PC-3 (cell line): ENCODE measurements at regions not wholly inside any gene's neighbourhood (a gene's known extent, or its start where the extent isn't known, plus 50 kb on each side); places are given as distances from the start of the nearest gene placed in this dataset.

Source experiments
- ATAC-seq: fragments of 200-7000 bp; cut with Tn5 transposase; 2 replicates; pipeline ENCODE4 v1.9.1; 2020; ENCODE audit warnings: mild to moderate bottlenecking, moderate library complexity
- BruUV-seq: library from RNA; stranded (reverse); fragments of 400-500 nt; replicated peaks from 2 replicates; lab custom pipeline; 2021; lab: Mats Ljungman, UMichigan
- CTCF ChIA-PET: fragments of 300-600 bp; sonication (Branson Sonifier 250); formaldehyde crosslinking; loops from one replicate; lab custom pipeline; 2022; ENCODE audit warnings: antibody characterized with exemption; lab: Charles Lee
- POLR2A ChIA-PET: fragments of 300-600 bp; sonication (Branson Sonifier 250); formaldehyde crosslinking; loops from one replicate; lab custom pipeline; 2022; ENCODE audit warnings: antibody characterized with exemption; ENCODE audit not compliant: unreplicated experiment; lab: Charles Lee
- DNase-seq: peaks from one replicate; pipeline ENCODE4 v3.0.0-alpha.2; 2015
- H2AFZ ChIP-seq: fragments of 300-600 bp; sonication (generic); 2 replicates; pipeline ENCODE4 v1.6.0; 2016; ENCODE audit warnings: antibody characterized with exemption, low read length
- H3F3A ChIP-seq: fragments of 300-600 bp; sonication (generic); one replicate; pipeline ENCODE4 v1.6.0; 2017; ENCODE audit warnings: antibody characterized with exemption, low read length, control low read depth, mild to moderate bottlenecking; ENCODE audit not compliant: unreplicated experiment
- H3K27ac ChIP-seq: fragments of 300-600 bp; sonication (generic); 2 replicates; pipeline ENCODE4 v1.5.1; 2016; ENCODE audit warnings: mild to moderate bottlenecking, low read length
- H3K27me3 ChIP-seq: fragments of 300-600 bp; sonication (generic); 2 replicates; pipeline ENCODE4 v1.6.1; 2016; ENCODE audit warnings: low read length, mixed read lengths
- H3K36me3 ChIP-seq: fragments of 300-600 bp; sonication (generic); 2 replicates; pipeline ENCODE4 v1.6.1; 2016; ENCODE audit warnings: low read depth, mixed run types, low read length, mixed read lengths
- H3K4me1 ChIP-seq: fragments of 300-600 bp; sonication (generic); 2 replicates; pipeline ENCODE4 v1.5.1; 2016; ENCODE audit warnings: low read length; ENCODE audit not compliant: insufficient read depth
- H3K4me2 ChIP-seq: fragments of 300-600 bp; sonication (generic); 2 replicates; pipeline ENCODE4 v1.6.0; 2016; ENCODE audit warnings: low read length
- H3K4me3 ChIP-seq: fragments of 300-600 bp; sonication (generic); 2 replicates; pipeline ENCODE4 v1.5.1; 2016; ENCODE audit warnings: mild to moderate bottlenecking, low read length, mixed read lengths
- H3K79me2 ChIP-seq: fragments of 300-600 bp; sonication (generic); 2 replicates; pipeline ENCODE4 v1.6.1; 2017; ENCODE audit warnings: low read length, mixed read lengths
- H3K9ac ChIP-seq: fragments of 300-600 bp; sonication (generic); 2 replicates; pipeline ENCODE4 v1.6.0; 2016; ENCODE audit warnings: mild to moderate bottlenecking, low read length
- H3K9me2 ChIP-seq: fragments of 300-600 bp; sonication (generic); replicated peaks from 2 replicates; pipeline ENCODE4 v1.6.1; 2016; ENCODE audit warnings: mixed run types, low read length, mixed read lengths
- H3K9me3 ChIP-seq: fragments of 300-600 bp; sonication (generic); 2 replicates; pipeline ENCODE4 v1.6.1; 2016; ENCODE audit warnings: low read length, mixed read lengths
- H4K20me1 ChIP-seq: fragments of 300-600 bp; sonication (generic); 2 replicates; pipeline ENCODE4 v1.6.1; 2016; ENCODE audit warnings: low read length, mixed read lengths
- CTCF ChIP-seq: fragments of 300-600 bp; sonication (generic); conservative IDR thresholded peaks from 2 replicates; pipeline ENCODE4 v1.5.1; 2017; ENCODE audit warnings: antibody characterized with exemption, low read depth, mild to moderate bottlenecking, low read length
- EZH2 ChIP-seq: fragments of 300-600 bp; sonication (generic); IDR thresholded peaks from one replicate; pipeline ENCODE4 v1.6.1; 2017; ENCODE audit warnings: antibody characterized with exemption, mild to moderate bottlenecking, low read length; ENCODE audit not compliant: unreplicated experiment
- EZH2phosphoT487 ChIP-seq: fragments of 300-600 bp; sonication (generic); IDR thresholded peaks from 2 replicates; pipeline ENCODE4 v1.6.1; 2018; ENCODE audit warnings: mild to moderate bottlenecking, antibody characterized with exemption, low read length, borderline replicate concordance
- intact Hi-C: fragments of 100-400 bp; cut with micrococcal nuclease; formaldehyde crosslinking; loops from 2 replicates; pipeline ENCODE4 v1.9.0; 2023

- Histone ChIP-seq H3K36me3 (no peaks in the 10 kb centered on the region), H3F3A (no peaks in the 10 kb centered on the region), H3K9me2 (no peaks in the 10 kb centered on the region), H3K4me3 (no peak overlapping the region), H3K27ac (no peak overlapping the region), H3K9me3 (no peaks in the 10 kb centered on the region), H4K20me1 (no peaks in the 10 kb centered on the region), H2AFZ (no peak overlapping the region), H3K4me2 (no peak overlapping the region), H3K27me3 (no peaks in the 10 kb centered on the region), H3K4me1 (no peaks in the 10 kb centered on the region), H3K9ac (no peak overlapping the region), H3K79me2 (no peaks in the 10 kb centered on the region)
- TF ChIP-seq CTCF (no peak), EZH2phosphoT487 (no peak), EZH2 (no peak)
- CTCF ChIA-PET = no interaction called here
- POLR2A ChIA-PET = no interaction called here
- no peak for DNase-seq
- intact Hi-C loops = no loop called here
- BruUV-seq = no TSS peak
- no peak for ATAC-seq
Observed at GRCh38 chr2:11984316-11985158, 238.1 kb downstream of the LPIN1 start.

- ChIA-PET POLR2A (no interaction called here), CTCF (no interaction called here)
- Histone ChIP-seq H3K27me3 (no peaks in the 10 kb centered on the region), H3K4me2 (no peak overlapping the region), H4K20me1 (no peaks in the 10 kb centered on the region), H3K79me2 (no peaks in the 10 kb centered on the region), H3K36me3 (no peaks in the 10 kb centered on the region), H3K9me3 (no peaks in the 10 kb centered on the region), H2AFZ (no peak overlapping the region), H3K9me2 (no peaks in the 10 kb centered on the region), H3K9ac (no peak overlapping the region), H3K4me1 (no peaks in the 10 kb centered on the region), H3K4me3 (no peak overlapping the region), H3K27ac (no peak overlapping the region), H3F3A (no peaks in the 10 kb centered on the region)
- ATAC-seq = no peak
- no TSS peak for BruUV-seq
- TF ChIP-seq EZH2phosphoT487 (no peak), CTCF (no peak), EZH2 (no peak)
- no peak for DNase-seq
- intact Hi-C loops = no loop called here
Observed at GRCh38 chr2:11985817-11986566, 239.6 kb downstream of the LPIN1 start.

GRCh38 chr2:11987151-11987550 is 240.7 kb downstream of the LPIN1 start:
- no peaks in the 10 kb centered on the region for H3K9me2 ChIP-seq
- H3F3A ChIP-seq = no peaks in the 10 kb centered on the region
- no TSS peak for BruUV-seq
- H2AFZ ChIP-seq = no peak overlapping the region
- no peaks in the 10 kb centered on the region for H3K79me2 ChIP-seq
- ChIA-PET POLR2A (no interaction called here), CTCF (no interaction called here)
- DNase-seq (no peak), ATAC-seq (no peak)
- H4K20me1 ChIP-seq = no peaks in the 10 kb centered on the region
- intact Hi-C loops = no loop called here
- TF ChIP-seq CTCF = no peak
- TF ChIP-seq EZH2phosphoT487 = no peak
- no peak for TF ChIP-seq EZH2
- H3K4me3 ChIP-seq = no peak overlapping the region
- no peak overlapping the region for H3K9ac ChIP-seq
- no peaks in the 10 kb centered on the region for H3K36me3 ChIP-seq
- no peaks in the 10 kb centered on the region for H3K27me3 ChIP-seq
- no peak overlapping the region for H3K27ac ChIP-seq
- H3K4me1 ChIP-seq = no peaks in the 10 kb centered on the region
- no peak overlapping the region for H3K4me2 ChIP-seq
- H3K9me3 ChIP-seq = no peaks in the 10 kb centered on the region
